IMR-90 (cell line): ENCODE measurements at regions not wholly inside any gene's neighbourhood (a gene's known extent, or its start where the extent isn't known, plus 50 kb on each side); places are given as distances from the start of the nearest gene placed in this dataset.

ENCODE experiments used
- CEBPB ChIP-seq: IDR thresholded peaks from 2 replicates; pipeline ENCODE4 v1.6.1; 2012; ENCODE audit warnings: low read depth, low read length, improper control_type of control experiment
- RFX5 ChIP-seq: IDR thresholded peaks from 2 replicates; pipeline ENCODE4 v1.8.0; 2012; ENCODE audit warnings: low read depth, mild to moderate bottlenecking, low read length, moderate library complexity
- TF ChIP-seq, protein P1 (sequence below): conservative IDR thresholded peaks from 2 replicates; pipeline ENCODE4 v1.5.1; 2012; ENCODE audit warnings: mild to moderate bottlenecking, low read depth, low read length, improper control_type of control experiment

DNA sequence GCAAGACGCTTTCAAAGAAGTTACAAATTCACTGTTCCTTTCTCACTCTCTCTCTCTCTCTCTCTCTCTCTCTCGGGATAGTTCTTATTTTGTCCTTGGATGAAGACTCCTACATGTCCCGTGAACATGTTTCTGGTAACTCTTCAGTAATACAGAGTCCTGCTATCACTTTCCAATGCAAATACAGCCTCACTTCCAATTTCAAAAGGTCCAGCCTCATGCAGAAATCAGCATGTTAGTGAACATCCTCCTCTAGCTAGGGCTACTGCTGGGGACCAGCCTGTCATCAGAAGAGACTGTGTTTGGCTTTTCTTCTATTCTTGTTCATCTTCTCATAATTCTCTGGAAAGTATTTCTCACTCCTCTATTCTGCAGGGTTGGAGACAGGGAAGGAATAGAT is 1306.7 kb upstream of the CELF4 start:
- TF ChIP-seq, protein P1, sequence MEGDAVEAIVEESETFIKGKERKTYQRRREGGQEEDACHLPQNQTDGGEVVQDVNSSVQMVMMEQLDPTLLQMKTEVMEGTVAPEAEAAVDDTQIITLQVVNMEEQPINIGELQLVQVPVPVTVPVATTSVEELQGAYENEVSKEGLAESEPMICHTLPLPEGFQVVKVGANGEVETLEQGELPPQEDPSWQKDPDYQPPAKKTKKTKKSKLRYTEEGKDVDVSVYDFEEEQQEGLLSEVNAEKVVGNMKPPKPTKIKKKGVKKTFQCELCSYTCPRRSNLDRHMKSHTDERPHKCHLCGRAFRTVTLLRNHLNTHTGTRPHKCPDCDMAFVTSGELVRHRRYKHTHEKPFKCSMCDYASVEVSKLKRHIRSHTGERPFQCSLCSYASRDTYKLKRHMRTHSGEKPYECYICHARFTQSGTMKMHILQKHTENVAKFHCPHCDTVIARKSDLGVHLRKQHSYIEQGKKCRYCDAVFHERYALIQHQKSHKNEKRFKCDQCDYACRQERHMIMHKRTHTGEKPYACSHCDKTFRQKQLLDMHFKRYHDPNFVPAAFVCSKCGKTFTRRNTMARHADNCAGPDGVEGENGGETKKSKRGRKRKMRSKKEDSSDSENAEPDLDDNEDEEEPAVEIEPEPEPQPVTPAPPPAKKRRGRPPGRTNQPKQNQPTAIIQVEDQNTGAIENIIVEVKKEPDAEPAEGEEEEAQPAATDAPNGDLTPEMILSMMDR: no peak
- TF ChIP-seq RFX5 (no peak), CEBPB (no peak)
